ENCODE measurements at regions not wholly inside any gene's neighbourhood (a gene's known extent, or its start where the extent isn't known, plus 50 kb on each side); places are given as distances from the start of the nearest gene placed in this dataset.
"Not testable (repeated sequence)": the region's sequence is repeated elsewhere in the genome, so short reads cannot be mapped to it uniquely, and the experiment has no call there.

DNA sequence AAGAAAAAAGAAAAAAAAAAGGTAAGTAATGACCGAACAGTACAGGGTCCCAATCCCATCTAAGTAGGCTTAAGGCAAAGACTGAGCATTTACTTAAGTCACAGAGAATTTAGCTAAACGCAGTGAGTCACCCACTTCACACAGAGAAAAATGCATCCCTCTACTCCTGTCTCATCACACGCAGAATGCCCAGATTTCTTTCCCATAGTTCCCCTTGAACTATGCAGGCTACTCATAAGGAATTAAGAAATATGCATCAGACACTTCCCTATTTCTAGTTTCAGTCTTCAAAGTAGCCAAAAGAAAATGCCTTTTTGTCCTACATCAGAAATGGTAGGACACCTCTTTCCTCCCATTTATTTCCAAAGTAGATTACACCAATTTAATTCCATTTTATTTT, 162.8 kb downstream of the IGLL1 start:
- TF ChIP-seq, protein P1, sequence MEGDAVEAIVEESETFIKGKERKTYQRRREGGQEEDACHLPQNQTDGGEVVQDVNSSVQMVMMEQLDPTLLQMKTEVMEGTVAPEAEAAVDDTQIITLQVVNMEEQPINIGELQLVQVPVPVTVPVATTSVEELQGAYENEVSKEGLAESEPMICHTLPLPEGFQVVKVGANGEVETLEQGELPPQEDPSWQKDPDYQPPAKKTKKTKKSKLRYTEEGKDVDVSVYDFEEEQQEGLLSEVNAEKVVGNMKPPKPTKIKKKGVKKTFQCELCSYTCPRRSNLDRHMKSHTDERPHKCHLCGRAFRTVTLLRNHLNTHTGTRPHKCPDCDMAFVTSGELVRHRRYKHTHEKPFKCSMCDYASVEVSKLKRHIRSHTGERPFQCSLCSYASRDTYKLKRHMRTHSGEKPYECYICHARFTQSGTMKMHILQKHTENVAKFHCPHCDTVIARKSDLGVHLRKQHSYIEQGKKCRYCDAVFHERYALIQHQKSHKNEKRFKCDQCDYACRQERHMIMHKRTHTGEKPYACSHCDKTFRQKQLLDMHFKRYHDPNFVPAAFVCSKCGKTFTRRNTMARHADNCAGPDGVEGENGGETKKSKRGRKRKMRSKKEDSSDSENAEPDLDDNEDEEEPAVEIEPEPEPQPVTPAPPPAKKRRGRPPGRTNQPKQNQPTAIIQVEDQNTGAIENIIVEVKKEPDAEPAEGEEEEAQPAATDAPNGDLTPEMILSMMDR (IDR thresholded peaks at IDR 0.05; ENCODE audit: borderline replicate concordance, extremely low read depth, low read length, poor library complexity, severe bottlenecking) = not testable (repeated sequence)
- not testable (repeated sequence) for TF ChIP-seq EZH2 (IDR thresholded peaks at IDR 0.05; ENCODE audit: borderline replicate concordance, low read depth, low read length, severe bottlenecking)

Data from DND-41 (cell line).